GM21825 (cell line): ENCODE measurements at regions not wholly inside any gene's neighbourhood (a gene's known extent, or its start where the extent isn't known, plus 50 kb on each side); places are given as distances from the start of the nearest gene placed in this dataset.

Experiments
- ATAC-seq: cut with Tn5 transposase; IDR thresholded peaks from one replicate; pipeline ENCODE4 v1.9.1; 2021; ENCODE audit warnings: mild to moderate bottlenecking, moderate library complexity; ENCODE audit not compliant: unreplicated experiment

- no peak for ATAC-seq
Measured at GRCh38 chr1:229950908-229951307, 116.1 kb upstream of the GALNT2 start.

GRCh38 chr1:229951856-229952534, 115.0 kb upstream of the GALNT2 start:
- no peak for ATAC-seq

DNA sequence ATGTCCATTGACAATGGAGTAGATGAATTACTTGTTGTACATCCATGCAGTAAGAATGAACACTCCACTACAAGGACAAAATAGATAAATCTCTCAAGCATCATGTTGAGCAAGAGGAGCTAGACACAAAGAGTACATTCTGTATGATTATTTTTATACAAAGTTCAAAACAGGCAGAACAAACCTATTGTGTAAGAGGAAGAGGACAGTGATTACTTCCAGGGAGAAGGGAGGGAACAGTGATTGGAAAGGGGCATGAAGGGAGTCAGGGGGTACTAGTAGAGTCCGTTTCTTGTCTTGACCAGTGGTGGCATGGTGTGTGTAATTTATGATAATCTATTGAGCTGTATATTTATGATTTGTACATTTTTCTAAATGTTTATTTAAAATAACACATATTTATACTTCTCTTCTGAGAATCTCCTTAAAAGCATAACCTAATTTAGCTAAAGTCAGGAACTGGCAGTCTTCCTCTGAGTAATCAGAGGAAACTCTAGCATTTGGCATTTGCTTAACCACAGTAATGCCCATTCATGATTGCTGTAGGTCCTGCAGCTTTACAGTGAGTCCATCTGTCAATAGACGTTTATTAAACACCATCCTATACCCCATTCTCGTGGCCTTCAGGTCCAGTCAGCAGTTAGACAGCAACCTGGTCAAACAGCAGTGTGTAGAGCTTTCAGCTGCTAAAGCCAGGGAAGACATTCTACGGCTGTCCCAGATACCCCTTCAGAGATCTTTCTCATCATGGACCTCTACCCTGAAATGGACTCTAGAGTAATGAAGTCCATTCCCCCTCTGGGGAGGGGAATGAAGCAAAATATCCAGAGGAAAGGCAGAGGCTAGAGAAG, 114.1 kb upstream of the GALNT2 start:
- no peak for ATAC-seq

DNA sequence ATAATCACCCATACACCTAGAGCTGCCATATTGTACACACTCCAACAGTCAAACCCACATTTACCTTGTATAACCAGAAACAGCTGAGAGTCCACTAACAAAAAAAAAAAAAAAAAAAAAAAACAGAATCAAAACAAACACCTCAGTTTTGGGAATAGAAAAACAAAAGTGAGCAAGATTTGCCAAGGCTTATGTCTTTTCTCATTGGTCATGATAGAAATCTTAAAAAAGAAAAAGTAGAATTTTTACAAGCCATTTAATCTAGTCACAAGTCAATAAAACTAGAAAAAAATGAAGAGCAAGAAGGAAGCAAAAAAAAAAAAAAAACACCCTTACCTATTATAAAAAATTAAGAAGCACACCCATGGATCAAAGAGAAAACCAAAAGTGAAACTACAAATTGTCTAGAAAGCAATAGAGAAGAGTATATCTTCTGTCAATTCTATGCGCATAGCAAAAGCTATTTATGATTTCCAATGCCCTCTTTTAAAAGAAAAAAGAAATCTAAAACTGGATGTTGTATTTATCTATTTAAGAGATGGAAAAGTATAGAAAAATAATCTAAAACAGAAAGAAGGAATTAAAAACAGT, 113.2 kb upstream of the GALNT2 start:
- no peak for ATAC-seq

- no peak for ATAC-seq
Measured at GRCh38 chr1:229964281-229964680, 102.8 kb upstream of the GALNT2 start.

DNA sequence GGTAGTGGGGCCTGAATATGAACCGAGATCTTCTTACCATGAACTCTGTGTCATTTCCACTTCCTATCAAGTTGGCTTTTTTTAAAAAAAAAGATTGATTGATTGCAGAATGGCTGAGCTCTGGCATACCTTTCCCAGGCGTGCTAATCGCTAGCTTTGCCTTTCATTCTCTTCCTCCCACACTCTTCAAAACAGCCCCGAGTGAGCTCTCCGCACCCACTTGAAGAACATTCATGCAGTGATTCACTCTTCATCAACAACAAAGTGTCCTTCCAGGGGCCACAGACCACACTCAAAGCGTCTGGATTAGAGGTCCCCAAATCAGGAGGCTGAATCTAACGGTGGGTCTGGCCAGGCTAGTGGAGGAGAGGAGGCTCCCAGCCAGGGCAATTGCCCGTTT, 96.3 kb upstream of the GALNT2 start:
- ATAC-seq: no peak

GRCh38 chr1:229971141-229971540, 95.9 kb upstream of the GALNT2 start:
- ATAC-seq: no peak

DNA sequence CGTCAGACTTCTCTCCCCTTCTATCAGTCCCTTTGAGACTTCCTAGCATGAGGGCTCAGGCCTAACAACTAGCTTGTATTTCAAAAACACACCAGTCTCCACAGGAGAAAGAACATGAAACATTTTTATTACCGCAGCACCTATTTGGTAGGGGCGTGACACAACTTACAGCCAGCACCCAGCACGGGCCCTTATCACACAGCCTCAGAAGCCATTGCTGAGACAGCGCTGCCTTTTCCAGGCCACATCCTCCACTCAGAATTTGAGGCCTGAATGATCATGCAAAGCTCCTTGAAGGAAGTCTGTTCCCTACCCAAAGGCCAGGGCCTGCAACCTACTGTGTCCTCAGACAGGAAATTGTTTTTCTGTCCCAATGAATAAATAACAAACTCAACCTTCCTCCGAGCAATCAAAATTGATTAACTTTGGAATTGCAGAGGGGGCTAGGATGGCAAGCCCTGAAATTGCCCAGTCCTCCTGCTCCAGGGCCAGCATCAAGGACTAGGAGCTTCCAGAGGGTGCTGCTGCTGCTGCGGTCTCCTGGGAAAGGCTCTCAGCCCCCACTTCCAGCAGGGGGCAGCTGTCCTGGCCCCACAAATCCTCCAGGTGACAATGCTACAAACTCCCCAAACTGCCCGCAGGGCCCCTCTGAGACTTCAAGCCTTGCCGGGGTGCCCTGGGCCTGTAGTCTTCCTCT, 94.3 kb upstream of the GALNT2 start:
- no peak for ATAC-seq

- no peak for ATAC-seq
Measured at GRCh38 chr1:229973297-229973612, 93.8 kb upstream of the GALNT2 start.

GRCh38 chr1:229975047-229975446, 92.0 kb upstream of the GALNT2 start:
- no peak for ATAC-seq

DNA sequence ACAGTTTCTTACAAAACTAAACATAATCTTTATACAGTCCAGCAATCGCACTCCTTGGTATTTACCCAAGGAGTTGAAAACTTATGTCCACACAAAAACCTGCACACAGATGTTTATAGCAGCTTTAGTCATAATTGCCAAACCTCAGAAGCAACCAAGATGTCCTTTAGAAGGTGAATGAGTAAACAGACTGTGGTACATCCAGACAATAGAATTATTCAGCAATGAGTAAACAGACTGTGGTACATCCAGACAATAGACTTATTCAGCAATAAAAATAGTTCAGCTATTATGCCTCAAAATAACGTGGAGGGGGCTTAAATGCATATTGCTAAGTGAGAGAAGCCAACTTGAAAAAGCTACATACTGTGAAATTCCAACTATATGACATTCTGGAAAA, 87.0 kb upstream of the GALNT2 start:
- ATAC-seq: no peak

DNA sequence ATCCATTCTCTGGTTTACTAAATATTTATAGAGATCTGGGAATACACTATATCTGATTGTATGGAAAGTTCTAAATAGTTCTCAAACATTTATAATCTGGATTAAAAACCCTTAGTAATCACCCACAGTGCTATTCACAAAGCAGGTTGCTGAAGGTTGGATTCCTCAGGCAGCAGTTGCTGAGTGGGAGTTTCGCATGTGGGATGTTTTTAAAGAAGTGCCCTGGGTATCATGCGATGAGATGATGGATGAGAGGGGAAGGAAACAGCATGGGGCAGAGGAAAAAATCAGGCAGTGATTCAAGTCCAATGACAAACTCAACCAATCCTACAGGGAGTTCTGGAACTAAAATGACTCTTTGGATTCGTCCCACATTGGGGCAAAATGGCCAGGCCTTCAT, 85.3 kb upstream of the GALNT2 start:
- ATAC-seq: no peak

DNA sequence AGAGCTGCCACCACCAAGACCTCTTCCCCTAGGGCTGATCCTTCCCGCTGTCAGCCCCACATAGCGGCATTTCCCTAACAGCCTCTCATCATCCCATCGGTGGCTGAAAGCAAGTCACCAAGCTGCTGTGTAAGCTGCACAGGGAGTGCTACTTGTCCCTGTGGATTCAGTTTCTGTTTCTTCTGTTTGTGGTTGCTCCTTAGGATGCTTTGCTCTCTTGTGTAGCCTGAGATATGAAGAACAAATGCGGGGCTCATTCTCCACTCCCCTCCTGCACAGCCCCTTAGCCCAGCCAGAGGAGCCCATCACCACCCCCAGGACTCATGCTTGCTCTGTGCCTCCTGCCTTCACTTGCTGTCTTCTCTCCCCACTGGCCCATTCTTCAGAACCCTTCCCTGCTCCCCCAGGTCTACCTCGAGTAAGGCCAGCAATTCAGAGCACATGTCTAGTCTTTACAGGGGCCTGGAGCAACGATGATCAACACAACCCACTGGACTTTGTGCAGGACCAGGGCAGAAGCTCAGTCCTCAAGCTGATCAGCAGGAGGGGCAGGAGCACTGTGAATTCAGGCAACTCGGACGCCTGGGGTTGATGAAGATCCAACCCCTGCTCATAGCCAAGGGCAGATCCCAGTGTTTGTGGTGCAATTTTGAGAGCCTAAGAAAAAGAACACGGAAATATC, 82.6 kb upstream of the GALNT2 start:
- ATAC-seq: no peak

DNA sequence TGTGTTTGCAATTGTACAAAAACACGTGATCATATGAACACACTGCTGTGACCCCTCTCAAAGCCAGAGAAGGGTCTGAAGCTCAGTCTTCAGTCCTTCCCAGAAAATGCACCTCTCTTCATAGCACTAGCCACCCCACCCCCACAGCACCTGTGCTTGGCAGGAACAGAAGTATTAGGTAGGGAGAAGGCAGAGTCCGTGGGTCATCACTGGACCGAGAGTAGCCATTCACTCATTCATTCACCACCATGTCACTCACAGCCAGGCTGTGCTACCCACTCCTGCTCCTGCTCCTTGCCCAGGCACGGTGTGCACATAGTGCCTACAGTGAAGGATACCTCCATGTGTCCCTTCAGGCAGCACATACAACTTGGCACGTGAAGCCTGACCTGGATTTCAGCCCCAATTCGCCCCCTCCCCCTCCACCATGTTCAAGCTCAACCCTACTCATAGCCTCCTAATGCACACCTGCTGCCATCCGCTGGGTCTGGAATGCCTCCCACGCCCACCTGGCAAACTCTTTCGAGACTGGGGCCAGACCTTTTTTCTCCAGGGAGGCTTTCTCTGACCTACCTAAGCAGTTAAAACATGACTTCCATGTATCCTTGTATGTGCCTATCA, 81.9 kb upstream of the GALNT2 start:
- ATAC-seq: no peak

DNA sequence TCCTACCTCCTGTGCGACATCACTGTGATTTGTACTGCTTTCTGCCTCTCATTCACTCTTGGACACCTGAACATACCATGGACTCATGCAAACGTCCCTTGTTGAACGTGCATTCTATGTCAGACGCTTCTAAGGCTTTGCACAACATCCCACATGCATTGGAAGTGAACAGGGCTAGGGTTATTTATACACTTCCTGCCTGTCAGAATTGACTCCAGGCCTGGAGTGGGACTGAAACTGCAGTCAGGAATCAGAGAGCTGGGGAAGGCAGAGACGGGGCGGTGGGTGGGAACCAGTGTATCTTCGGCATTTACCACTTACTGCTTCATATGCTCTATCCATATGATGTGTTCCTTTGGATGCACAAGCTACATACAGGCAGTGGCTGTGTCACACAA, 81.4 kb upstream of the GALNT2 start:
- ATAC-seq: no peak

DNA sequence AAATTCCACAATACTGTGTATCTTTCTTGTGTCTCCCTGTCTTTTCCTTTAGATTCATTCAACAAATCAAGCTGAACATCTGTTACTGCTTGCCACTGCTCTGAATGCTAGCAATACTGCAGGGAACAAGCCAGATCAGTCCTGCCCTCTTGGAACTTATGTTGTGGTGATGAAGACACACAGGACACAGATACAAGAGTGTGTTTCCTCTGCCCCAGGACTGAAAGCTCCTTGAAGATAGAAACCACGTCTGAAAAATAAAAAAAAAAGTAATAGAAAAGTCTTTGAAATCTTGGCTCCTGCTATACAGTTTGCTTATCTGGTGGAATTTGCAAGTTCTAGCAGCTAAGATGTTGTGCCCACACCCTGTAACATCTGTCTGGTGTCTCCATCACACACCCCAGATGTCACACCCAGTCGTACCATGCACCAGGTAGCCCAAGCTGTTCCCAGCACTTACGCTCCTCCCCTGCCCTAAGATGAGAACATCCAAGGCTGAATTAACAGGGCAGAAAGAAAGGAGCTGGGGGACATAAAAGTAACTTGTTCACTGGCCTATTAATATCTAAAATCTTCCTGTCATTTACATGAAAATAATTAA, 80.2 kb upstream of the GALNT2 start:
- no peak for ATAC-seq

DNA sequence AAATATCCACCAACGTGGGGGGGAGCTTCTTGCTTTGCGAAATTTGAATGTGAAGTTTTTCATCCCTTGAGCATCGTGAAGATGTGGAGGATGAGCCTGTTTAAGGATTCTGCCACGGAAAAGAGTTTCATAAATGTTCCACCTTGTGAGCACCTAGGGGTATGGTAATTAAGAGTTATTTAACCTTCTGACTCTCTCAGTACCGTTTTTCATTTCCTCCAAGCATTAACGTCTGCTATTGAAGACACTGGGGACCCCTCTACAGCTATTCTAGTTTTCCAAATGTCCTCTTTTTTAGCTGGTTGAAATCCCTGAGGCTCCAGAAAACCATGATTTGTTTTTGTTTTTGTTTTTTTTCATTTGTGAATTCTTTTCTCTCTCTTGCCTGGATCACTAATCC, 79.1 kb upstream of the GALNT2 start:
- no peak for ATAC-seq

DNA sequence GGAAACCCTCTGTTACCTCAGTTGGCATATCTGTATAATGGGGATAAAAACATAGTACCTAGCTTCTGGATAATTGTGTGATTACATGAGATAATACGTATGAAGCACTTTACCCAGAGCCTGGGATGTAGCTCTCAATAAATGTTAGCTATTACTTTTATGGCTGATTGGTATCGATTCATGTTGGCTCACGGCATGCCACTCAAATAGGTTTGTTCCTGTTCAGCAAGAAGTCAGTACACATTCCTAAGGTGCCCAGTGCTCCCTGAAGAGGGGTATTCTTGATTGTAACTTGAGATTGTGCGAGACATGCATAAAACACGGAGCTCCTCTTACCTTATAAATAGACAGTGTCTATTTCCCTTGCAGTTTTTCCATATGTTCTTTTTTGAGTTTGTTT, 78.5 kb upstream of the GALNT2 start:
- ATAC-seq: no peak

- no peak for ATAC-seq
Measured at GRCh38 chr1:229989591-229990248, 77.3 kb upstream of the GALNT2 start.

DNA sequence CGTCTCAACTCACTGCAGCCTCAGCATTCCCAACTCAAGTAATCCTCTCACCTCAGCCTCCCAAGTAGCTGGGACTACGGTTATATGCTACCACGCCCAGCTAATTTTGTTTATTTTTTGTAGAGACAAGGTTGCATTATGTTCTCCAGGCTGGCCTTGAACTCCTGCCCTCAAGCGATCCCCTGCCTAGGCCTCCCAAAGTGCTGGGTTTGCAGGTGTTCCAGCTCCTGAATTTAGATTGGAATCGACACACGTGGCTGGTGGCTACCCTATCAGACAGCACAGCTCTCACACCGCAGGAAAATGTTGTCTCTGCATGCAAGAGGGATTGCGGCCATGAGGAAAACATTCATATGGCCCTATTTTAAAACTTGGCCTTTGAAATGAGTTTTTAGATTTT, 76.7 kb upstream of the GALNT2 start:
- ATAC-seq: no peak
